Nucleus accumbens (tissue), 56 donors: ENCODE measurements at regions not wholly inside any gene's neighbourhood (a gene's known extent, or its start where the extent isn't known, plus 50 kb on each side); places are given as distances from the start of the nearest gene placed in this dataset.
"Not testable (repeated sequence)": the region's sequence is repeated elsewhere in the genome, so short reads cannot be mapped to it uniquely, and the experiment has no call there.

Experiments
- DNase-seq, 56 donors: peaks; one replicate each; lab custom pipeline; 2025; lab: John Stamatoyannopoulos, UW

DNA sequence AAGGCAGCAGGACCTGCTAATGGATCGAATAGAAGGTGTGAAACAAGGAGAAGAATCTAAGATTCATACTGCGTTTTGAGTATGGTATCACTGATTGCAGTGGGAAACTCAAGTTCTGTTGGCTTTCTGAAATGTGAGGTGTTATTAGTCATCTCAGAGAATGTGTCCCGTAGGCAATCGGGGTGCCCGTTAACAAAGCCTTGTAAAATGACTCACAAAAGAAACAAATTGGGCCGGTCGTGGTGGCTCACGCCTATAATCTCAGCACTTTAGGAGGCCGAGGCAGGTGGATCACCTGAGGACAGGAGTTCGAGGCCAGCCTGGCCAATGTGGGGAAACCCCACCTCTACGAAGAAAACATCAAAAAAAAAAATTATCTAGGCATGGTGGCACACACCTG, 118.2 kb upstream of the C7orf33 start:
- DNase-seq, result no peak

DNA sequence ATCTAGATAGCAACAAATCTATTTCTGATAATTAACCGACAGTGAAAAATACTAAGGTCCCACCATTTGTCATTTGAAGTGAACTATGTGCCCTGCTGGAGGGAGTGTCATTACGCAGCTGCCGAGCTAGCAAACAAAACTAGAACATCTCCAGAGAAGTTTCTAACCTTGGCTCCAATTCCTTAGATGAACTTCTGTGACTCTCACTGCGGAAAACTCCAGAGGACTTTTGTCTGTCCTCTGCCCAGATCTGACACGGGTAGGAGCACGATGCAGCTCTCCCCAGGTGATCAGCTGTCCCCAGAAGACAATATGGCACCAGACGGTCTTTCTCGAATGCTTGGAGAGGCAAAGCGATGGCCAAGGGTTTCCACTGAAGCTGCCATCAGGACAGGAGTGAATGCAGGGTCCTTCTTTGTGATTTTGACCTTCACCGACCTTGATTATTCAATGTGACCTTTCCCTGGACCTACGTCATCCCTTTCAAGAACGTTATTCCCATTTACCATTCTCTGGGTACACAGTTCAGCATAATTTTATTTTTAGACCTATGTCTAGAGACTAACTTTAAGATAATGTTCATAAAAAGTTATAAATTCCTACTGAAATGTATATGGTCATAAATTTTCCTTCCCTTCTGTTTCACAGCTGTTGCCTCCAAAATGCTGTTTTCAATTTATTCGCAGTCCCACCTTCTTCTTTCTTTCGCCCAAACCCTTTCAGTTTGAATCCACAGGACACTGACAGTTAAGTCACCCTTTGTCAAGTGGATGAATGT, 116.7 kb upstream of the C7orf33 start:
- no peak for DNase-seq

DNA sequence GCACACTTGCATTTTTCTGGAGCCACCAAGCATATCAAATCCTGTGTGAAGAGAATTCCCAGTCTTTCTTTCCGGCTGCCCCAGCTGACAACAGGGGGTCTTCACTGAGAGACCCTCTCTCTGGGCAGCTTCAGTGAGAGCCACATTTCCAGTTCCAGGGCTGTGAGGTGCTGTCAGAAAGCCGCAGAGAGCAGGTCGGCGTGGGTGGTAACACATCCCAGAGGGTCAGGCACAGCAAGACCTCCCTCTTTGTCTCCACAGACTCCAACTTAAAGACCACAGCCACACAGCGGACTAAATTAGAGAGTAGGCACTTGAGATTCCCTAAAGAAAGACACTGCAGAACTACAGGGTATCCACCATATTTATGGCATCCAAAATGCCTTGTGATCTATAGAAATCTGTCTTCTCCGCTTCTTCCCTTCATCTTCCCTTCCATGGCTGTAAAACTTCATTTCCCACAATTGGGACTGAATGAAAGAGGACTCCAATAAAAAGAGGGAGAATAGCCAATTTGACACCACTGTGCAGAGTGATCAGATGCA, 116.0 kb upstream of the C7orf33 start:
- DNase-seq, result no peak

DNA sequence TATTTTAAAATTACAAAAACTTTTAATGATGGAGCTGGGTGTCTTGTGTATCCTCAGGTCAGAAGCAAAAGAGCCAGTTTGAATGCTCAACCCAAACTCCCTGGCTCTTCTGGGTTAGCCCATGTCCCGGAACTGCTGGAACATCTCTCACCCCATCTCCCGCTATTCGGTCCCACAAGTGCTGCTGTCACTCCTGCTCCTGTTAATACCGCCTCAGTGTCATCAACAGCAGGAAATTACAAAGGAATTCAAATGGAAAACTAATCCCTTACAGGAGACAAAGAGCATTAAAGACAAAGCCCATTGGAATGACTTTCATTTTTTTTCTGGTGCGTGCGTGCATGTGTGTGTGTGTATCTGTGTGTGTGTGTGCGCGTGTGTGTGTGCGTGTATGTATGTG, 112.0 kb upstream of the C7orf33 start:
- no peak for DNase-seq

DNA sequence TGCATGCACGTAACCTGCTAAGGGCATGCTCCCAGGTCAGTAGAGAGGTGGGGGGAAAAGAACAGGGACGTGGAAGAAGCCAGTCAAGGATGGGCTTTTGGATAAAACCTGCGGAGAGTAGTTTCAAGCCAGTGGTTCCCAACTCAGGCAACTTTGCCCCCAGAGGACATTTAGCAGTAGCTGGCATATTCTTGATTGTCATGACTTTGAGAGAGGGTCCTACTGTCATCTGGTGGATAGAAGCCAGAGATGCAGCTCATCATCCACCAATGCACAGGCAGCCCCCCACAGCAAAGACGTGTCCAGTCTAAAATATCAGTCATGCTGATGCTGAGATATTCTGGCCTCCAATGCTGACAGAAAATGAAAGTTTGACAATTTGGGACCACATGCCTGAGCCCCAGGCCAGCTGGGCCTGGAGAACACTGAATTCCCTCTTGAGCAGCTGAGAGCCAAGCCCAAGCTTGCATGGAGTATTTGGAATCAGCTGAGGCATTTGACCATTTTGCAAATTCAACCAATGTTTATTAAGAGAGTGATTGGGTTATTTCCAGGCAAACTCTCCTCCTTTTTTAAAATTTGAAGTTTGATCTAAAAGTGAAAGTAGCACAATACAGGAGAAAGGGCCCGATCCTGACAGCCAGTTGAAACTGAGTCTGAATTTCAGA, 110.0 kb upstream of the C7orf33 start:
- no peak for DNase-seq

DNA sequence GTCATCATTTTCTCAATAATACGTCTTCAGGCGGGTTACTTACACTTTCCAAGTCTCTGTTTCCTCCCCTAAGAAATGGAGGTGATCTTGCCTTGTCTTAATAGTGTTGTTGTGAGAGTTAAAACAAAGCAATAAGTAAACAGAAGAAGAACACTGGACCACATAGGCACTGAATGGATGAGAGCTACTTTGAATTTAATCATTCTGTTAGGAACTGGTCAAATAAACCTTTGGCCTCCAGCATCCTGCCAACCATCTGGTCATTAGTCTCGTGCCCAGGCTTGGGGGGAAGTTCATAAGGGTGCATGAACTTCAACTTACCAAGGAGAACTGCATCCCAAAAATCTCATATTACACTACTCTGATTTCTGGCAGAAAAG, 109.4 kb upstream of the C7orf33 start:
- no peak for DNase-seq

DNA sequence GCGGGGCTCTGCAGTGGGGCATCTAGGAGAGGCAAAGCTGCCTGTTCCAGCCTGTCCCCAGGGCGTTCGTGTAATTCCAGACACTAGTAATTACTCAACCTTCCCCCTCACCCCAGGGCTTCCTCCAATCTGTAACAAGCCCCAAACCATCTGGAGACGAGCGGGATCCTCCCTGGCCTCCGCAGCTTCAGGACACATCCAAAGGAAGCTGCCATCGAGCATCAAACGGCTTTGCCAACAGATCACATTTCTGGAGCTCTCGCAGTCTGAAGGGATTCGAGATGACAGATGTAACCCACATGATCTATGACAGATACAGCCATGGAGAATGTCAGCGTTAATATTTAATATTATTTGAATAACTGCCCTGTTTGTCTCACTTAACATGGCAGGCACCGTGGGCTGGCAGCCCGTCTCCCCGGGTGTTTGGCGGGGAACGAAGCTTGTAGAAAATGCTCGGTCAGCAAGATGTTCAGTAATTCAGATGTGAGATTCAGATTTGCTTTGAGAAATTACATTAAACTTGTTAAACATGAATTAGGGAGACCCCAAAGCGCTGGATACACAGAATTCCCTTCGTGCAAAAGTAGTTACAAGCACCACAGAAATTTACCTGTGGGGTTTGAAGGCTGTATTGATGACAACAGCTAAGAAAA, 108.5 kb upstream of the C7orf33 start:
- no peak for DNase-seq

DNA sequence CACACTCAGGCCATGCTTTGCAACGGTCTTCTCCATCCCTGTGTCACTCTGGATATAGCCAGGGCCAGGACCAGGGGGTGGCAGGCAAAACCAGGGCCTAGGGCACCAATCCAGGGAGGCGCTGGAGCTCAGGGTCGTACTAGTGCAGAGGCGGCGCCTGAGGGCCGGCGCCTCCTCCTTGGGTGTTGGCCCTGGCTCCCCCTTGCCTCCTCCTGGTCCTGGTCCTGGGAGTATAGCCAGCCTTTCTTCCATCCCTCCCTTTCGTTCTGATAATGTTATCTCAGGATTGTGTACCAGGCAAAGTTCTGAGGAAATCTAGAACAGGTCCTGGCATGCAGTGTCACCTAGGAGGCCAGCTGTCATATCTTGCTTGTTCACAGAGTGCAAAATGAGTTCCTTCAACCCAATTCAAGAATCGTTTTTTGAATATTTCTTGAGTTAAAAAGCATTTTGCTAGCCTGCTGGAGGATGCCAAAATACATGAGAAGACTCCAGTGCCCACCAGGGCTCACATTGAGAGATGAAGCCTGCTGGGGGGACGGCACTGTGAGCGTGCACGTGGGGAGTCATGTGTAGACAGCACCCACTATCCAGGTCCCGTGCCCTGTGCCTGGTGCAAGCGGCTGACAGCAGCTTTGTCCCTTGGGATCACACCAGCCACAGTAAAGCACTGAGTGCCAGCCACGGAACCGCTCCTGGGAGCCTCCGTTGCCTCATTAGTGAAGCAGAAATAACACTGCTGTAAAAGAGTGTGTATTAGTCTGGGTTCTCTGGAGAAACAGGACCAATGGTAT, 106.9 kb upstream of the C7orf33 start:
- DNase-seq, result no peak

DNA sequence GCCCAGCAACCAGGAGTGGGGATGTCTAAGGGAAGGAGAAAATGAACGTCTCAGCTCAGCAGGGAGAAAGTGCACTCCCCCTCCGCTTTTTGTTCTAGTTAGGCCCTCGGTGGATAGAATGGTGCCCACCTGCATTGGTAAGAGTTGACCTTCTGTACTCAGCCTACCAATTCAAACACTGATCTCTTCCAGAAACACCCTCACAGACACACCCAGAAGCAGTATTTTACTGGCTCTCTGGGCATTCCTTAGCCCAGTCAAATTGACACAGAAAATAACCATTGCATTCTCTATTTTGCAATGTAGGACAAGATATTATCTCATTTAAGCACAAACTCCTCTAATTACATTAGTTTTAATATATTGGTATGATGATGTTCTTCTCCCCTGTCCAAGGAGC, 106.1 kb upstream of the C7orf33 start:
- no peak for DNase-seq

DNA sequence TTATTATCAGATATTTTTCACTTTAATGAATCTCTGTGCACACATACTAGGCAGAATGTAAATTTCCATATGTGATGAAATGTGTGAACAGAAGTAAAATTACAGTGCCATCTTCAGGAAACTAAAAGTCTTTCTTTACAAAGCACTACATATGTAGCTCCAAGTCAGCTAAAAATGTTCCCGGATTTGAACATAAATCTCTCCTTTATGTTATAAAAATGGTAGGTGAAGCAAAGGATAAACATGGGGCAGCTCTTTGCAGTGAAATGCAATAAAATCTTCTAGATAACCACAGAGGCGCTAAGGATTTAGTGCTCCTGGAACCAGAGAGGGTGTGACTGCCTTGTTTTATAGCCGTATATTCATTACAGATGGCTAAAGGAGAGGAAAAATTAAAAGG, 104.9 kb upstream of the C7orf33 start:
- DNase-seq, result no peak

DNA sequence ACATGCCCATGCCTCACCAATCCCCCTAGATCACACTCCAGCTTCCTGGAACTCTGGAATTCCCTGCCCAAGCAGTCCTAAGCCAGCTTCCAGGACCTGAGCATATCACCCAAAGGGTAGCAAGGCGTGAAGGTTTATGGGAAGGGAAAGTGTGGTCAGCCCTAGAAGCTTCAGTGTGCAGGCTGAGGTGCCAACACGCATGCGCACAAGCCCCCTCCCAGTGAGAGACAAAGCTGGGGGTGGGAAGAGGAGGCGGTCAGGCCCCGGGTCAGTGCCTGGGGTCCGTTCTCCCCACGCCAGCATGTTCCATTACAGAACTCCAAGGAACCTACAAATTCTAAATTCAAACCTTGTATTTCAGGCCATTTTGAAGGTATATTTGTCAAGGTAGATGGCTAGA, 103.6 kb upstream of the C7orf33 start:
- no peak for DNase-seq

DNA sequence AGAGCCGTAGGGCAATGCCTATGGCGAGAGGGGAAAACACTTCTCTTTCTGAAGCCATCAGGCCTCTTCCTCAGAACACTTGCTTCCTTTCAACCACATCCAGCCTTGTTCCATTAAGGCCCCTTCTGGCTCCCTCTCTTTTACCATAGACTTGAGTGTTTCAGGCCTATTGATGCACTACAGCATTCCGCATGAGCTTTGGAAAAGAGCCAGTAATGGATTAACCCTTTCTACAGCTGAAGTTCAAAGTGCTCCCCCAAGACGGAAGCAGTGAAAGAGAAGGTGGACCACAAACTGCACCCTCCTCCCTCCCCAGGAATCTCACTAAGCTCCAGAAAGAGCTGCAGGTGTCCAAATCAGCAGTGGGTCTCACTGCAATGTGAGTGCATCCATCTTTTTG, 102.7 kb upstream of the C7orf33 start:
- DNase-seq, result no peak

DNA sequence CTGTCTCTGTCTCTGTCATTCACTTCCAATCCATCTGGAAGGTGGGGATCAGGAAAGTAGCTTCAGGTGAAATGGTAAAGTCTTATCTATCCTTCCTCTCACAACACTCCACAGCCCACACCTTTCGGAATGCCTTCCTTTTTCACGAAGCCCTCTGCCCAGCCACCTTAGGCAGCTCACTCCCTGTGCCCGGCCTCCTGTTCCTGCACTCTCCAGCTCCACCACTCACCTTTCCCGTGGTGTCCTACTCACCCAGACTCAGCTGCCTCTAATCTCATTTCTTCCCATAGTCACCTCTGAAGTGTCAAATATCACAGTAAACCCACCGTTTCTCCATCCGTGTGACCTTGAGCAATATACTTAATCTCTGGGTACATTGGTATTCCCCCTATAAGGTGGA, 100.9 kb upstream of the C7orf33 start:
- no peak for DNase-seq

DNA sequence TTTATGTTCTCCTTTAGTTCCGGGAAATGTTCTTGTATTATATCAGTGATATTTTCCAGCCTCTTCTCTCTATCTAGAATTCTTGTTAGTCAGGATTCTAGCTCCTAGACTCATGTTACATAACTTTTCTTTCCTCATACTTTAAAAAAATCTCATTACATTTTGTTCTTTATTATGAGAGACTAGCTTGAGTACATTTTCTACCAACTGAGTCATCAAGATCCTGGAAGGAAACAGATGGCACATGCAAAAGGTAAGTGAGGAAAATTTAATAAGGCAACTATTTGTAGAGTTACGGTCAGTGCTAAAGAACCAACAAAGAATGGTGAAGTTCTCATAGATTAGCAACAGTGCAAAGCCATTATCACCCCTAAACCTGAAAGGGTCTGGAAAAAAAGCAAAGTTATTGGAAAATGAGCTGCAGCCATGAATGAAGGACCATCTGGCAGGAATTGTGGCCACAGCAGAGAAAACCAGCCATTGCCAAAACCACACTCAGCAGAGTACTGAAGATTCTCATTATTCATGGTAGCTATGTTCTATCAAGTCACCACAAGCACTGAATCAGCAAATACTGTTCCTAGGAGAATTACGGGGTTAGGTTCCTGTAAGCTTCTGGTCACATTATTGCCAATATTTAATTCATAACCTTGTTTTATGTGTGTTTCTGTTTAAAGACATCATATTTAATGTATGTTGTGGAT, 98.3 kb upstream of the C7orf33 start:
- no peak for DNase-seq

DNA sequence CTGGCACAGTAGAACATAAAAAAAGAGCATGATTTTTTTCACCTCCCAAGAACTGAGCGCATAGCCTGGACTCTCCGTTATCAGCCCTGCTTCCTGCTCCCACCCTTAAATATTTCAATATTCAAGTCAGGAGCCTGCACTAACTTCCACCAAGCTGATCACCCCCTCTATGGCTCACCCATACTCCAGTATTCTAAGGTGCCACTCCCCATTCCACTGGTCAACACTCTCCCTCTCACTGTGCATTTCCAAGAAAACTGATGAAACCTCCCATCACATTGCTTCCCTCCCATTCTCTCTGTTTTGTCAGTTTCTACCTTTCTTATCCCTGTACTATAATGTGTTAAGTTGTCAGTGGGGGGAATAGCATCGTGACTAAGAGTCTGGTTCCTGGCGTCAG, 95.0 kb upstream of the C7orf33 start:
- DNase-seq, result no peak

DNA sequence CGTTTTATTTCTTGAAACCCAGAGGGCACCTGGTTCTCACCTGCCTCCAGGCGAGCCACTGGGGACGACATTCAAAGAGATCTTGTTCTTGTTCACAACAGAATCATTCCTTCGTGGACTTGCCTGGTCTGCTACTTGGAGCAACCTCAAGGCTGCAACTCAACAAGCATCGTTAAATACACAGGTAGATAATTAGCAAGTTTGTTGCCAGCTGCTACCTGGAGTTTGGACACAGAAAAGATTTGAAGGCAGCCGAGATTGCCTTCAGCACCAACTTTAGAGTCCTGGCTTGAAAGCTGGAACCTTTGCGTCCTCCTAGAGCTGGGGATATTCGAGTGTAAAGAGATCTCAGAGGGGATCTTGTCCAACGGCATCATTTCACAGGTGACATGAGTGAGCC, 89.6 kb upstream of the C7orf33 start:
- no peak for DNase-seq

DNA sequence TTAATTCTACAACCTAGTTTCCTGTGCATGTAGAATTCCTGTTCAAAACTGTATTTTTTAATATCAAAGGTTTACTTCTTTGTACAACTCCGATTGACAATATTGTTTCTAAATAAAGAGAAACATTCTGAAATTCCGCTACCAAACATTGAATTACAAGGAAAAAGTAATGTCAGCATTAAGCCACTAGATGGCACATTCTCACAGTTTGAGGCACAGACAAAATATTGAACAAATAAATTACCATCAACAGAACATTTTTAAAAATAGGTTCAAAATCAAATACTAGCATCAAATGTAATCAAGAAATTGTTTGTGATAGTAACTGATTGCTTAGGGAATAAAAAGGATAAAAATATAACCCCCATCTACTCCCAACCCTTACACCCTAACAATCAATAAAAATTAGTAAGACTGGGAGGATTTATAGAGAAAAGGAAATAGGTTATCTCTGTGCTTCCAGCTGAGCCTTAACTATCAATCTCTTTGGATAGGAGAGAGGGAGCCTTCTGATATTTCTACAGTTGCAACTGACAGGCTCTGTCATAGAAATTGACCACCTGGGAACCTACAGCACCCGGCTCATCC, 86.6 kb upstream of the C7orf33 start:
- no peak for DNase-seq

DNA sequence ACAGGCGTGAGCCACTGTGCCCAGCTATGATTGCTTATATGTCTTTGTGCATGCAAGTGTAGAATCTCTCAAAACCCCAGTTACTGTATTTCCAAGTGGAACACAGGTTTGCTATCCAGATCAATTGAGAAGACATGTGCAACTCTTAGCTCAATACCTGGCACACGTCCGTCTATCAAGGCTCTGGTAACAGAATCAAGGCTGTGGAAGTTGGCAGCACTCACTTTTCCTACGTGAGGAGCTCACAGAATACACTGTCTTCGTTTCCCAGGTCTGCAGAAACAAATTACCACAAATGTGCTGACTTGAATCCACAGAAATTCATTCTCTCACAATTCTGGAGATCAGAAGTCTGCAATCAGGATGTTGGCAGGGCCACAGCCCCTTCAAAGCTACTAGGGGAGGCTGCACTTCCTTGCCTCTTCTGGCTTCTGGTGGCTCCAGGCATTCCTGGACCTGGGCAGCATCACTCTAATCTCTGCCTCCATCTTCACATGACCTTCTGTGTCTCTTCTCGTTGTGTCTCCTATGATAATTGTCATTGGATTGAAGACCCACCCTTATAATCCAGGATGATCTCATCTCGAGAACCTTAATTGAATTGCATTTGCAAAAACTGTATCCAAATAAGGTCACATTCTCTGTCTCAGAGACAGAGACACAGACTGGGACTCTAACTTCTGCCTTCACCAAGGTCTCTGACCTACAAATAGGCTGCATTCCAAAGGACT, 84.8 kb upstream of the C7orf33 start:
- no peak for DNase-seq

DNA sequence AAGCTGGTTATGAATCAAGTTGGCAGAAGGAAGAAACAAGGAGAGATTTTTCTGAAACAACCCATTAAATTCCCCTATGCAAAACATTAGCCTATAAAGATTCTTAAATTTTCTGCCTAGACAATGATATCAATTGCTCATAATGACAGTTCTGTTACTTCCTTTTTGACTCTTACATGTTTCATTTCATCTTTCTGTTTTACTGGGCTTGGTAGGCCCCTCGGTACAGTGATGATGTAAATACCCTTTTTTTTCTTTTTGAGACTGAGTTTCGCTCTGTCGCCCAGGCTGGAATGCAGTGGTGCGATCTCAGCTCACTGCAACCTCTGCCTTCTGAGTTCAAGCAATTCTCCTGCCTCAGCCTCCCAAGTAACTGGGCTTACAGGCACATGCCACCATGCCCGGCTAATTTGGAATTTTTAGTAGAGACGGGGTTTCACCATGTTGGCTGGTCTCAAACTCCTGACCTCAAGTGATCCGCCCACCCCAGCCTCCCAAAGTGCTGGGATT, 83.4 kb upstream of the C7orf33 start:
- DNase-seq, result not testable (repeated sequence)
